Endothelial cell of hepatic sinusoid (primary cell): ENCODE measurements at regions not wholly inside any gene's neighbourhood (a gene's known extent, or its start where the extent isn't known, plus 50 kb on each side); places are given as distances from the start of the nearest gene placed in this dataset.

Experiments used
- in situ Hi-C: cut with HindIII; loops from 2 replicates; pipeline ENCODE4 v1.10.0; 2017; ENCODE audit warnings: low sequenced_read_pairs

DNA sequence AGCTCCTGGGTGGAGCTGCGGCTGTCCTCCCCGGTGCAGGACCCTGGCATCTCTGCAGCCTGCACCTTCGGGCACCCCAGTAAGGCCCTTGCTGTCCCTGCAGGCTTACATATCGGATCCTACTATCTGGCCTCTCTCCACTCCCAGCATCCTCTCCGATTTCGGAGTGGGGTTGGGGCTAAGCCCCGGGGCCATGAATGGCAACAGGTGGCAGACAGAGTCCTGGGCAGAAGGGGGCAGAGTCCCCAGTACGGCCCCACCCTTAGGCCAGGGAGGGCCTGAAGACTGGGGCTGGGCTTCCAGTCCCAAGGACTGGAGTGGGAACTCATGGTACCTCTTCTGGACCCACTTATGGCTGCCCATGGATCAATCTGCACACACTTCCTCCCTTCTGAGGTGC, 180.4 kb upstream of the MC4R start:
- in situ Hi-C loops = no loop called here

GRCh38 chr18:60554967-60555366, 182.4 kb upstream of the MC4R start:
- in situ Hi-C loops = no loop called here

DNA sequence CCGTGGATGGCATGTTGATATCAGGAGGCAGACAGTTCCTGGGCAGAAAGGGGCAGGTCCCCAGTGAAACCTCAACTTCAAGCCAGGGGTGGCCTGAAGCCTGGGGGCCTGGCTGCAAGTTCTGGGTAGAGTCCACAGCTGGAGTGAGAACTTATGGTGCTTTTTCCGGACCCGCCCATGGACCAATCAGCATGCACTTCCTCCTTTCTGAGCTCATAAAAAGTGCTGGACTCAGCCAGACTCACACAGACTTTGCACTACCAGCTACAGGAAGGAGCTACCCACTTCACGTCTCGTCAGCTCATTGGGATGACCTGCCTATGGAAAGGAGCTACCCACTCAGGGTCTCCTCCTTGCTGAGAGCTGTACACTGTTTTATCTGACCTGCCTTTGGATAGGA, 183.1 kb upstream of the MC4R start:
- in situ Hi-C loops = no loop called here

- in situ Hi-C loops = no loop called here
These were observed 183.8 kb upstream of the MC4R start for GRCh38 chr18:60556326-60556725.

- in situ Hi-C loops = loop anchor here (10.0 kb wide), 1 partner anchor 575 kb away; no protein-coding TSS in a partner anchor
These were observed 187.5 kb upstream of the MC4R start for GRCh38 chr18:60560071-60560470.

GRCh38 chr18:60563082-60563481, 190.5 kb upstream of the MC4R start:
- in situ Hi-C loops = loop anchor here (10.0 kb wide), 1 partner anchor 578 kb away; no protein-coding TSS in a partner anchor

GRCh38 chr18:60568220-60568619, 195.6 kb upstream of the MC4R start:
- in situ Hi-C loops = loop anchor here (10.0 kb wide), 1 partner anchor 583 kb away; no protein-coding TSS in a partner anchor

DNA sequence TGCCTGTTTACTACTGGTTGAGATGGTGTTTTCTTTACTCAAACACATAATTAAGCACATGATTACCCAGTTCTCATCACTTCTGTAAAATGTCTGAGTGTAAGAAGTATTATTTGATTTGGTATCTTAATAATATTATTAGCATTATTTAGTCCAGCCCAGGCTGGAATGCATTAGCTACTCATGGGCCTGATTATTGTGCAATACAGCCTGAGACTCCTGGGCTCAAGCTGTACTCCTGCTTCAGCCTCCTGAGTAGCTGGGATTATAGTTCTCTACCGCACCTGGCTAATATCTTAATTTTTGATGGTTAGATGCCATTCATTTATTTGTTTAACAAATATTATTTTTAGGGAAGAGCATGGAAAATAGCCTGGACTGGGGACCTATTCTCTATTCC, 197.6 kb upstream of the MC4R start:
- in situ Hi-C loops = no loop called here

- in situ Hi-C loops = no loop called here
These were observed 204.9 kb upstream of the MC4R start for GRCh38 chr18:60577457-60577856.

DNA sequence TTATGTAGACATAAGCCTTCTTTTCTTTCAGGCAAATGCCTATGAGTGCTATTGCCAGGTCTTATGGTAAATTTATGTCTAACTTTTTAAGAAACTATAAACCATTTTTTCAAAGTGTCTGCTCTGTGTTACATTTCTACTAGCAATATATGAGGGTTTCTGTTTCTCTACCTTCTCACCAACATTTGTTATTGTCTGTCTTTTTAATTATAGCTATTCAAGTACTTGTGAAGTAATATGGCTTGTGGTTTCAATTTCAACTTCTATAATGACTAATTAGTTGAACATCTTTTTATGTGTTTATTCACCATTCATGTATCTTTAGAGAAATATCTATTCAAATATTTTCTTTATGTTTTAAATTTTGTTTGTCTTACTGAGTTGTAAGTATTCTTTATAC, 213.1 kb upstream of the MC4R start:
- in situ Hi-C loops = no loop called here

DNA sequence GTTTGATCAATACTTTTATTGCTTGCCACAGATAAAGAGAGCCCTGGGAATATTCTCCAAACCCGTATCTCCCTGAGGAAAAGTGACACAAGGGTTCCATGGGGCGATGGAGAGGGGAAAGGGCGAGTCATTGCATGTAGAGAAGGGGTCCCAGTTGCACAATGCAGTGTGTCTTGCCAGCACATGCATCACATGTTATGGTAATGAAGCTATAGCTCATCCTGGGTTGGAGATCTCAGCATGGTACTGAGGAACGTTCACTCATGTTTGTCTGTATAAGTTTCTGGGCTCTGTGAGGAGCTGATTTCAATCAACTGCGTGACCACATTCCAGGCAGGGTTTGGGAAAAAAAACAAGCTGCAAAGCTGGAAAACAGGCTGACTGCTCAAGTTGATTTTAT, 220.7 kb upstream of the MC4R start:
- in situ Hi-C loops = no loop called here

DNA sequence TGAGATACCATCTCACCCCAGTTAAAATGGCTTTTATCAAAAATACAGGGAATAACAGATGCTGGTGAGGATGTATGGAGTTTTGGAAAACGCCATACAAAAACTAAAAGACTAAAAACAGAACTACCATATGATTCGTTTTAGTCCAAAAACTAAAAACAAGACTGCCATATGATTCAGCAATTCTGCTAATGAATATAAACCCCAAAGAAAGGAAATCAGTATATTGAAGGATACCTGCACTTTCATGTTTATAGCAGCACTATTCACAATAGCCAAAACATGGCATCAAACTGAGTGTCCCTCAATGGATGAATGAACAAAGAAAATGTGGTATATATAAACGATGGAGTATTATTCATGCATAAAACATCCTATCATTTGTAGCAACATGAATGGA, 224.4 kb upstream of the MC4R start:
- in situ Hi-C loops = no loop called here

DNA sequence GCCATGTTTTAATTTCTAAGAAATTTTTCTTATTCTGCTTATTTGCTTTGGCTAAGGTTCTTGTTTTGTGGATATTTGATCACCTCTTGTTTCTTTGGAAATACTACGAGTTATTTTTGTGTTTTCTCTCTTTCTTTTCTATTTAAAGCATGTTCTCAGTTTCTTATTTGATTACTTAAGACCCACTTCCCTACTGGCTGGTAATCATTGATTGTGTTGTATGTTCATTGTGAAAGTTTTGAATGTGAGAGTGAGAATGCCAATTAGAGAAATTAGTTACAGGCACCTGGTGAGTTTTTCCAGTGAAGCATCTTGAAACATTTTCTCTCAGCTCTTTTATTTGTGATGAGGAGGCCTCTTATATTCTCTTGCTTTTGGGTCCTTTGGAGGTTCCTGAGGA, 226.7 kb upstream of the MC4R start:
- in situ Hi-C loops = no loop called here

- in situ Hi-C loops = no loop called here
These were observed 227.4 kb upstream of the MC4R start for GRCh38 chr18:60599995-60600394.

GRCh38 chr18:60601249-60601648, 228.7 kb upstream of the MC4R start:
- in situ Hi-C loops = no loop called here

DNA sequence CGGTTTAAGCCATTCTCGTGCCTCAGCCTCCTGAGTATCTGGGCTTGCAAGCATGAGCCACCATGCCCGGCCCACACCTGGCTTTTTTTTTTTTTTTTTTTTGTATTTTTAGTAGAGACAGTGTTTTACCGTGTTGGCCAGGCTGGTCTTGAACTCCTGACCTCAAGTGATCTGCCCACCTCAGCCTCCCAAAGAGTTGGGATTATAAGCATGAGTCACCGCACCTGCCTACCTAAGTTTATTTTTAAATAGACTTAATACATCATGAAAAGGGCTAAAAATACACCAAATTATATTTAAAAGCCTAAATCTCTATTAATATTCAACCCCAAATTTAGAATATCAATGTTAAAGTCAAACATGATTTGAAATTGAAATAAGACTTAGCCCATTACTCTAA, 250.8 kb upstream of the MC4R start:
- in situ Hi-C loops = no loop called here

- in situ Hi-C loops = no loop called here
These were observed 251.6 kb upstream of the MC4R start for GRCh38 chr18:60624207-60624606.

DNA sequence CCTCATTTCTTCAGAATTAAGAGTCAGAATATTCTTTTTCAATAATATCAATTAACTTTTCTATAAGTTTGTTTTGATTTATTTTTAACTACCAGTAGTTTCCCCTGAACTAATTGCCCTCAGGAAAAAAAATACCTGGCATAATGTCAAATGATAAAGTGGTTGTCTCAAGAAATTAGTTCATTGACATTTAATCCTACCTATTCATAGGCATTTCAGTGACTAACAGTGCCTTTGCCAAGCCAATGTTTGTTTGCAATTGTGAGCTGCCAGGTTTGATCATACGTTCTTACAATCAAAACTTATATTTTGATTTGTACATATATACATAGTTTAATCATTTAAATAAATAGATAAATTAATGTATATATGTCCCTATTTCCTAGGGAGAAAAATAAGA, 267.3 kb upstream of the MC4R start:
- in situ Hi-C loops = no loop called here

- in situ Hi-C loops = no loop called here
These were observed 270.4 kb upstream of the MC4R start for GRCh38 chr18:60643009-60643408.

DNA sequence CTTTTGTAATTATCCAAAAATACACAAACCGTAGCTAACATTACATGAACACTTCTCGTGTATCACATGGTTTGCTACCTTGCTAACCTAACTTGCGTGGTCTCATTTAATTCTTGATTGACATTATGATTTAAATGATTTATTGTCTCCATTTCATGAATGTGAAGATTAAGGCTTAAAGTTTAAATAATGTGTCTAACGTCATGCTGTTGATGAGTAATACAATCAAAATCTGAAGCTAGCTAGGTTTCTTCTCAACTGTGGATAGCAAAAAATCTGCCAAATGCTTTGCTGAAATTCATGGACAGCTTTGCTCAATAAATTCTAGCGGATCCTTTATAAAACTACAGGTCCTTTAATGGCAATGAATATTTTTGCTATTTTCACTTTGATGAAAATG, 274.1 kb upstream of the MC4R start:
- in situ Hi-C loops = no loop called here

DNA sequence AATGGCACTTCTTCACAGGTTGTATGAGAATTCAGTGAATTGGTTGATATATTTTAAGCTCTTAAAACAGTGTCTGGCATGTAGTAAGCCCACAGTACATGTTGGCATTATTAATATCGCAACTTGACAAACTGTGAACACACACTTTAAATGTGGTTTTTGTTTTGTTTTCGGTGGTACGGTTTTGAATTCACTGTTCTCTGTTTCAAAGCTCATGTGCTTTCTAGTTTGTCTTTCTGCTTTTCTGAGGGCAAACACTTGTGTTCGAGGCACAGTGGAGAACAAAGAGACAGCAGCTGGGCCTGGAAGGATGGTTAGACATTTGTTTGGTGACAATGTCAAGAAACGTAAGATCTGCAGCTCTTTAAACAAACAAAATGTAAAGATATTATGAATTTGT, 276.5 kb upstream of the MC4R start:
- in situ Hi-C loops = no loop called here

- in situ Hi-C loops = no loop called here
These were observed 277.4 kb upstream of the MC4R start for GRCh38 chr18:60649842-60650536.

- in situ Hi-C loops = no loop called here
These were observed 281.7 kb upstream of the MC4R start for GRCh38 chr18:60654298-60654697.
